Effector memory CD8-positive, alpha-beta T cell (primary cell): ENCODE measurements at regions not wholly inside any gene's neighbourhood (a gene's known extent, or its start where the extent isn't known, plus 50 kb on each side); places are given as distances from the start of the nearest gene placed in this dataset.
A peak's percentile ranks its signal among the peaks of the same experiment; 100 is the strongest.
"Not testable (repeated sequence)": the region's sequence is repeated elsewhere in the genome, so short reads cannot be mapped to it uniquely, and the experiment has no call there.

Source experiments
- ATAC-seq: fragments of 150-1000 bp; cut with Tn5 transposase; replicated peaks from 2 replicates; pipeline ENCODE4 v1.10.0; 2021; ENCODE audit warnings: mild to moderate bottlenecking, moderate library complexity
- DNase-seq, 3 experiments: peaks; one replicate each; pipeline ENCODE4 v3.0.0; 2021
- H3K27ac Mint-ChIP-seq, 2 donors: one replicate each; pipeline ENCODE4 v1.8.0; 2022; ENCODE audit warnings: mild to moderate bottlenecking in 2 of 2, mixed read lengths in 2 of 2, moderate library complexity in 2 of 2
- H3K27me3 Mint-ChIP-seq, 2 donors: one replicate each; pipeline ENCODE4 v1.8.0; 2022; ENCODE audit warnings: mixed read lengths in 2 of 2
- H3K36me3 Mint-ChIP-seq: one replicate; pipeline ENCODE4 v1.8.0; 2022; ENCODE audit warnings: mild to moderate bottlenecking, moderate library complexity, mixed read lengths; ENCODE audit not compliant: insufficient read depth
- H3K4me1 Mint-ChIP-seq, 2 donors: one replicate each; pipeline ENCODE4 v1.8.0; 2022; ENCODE audit warnings: low read depth in 2 of 2, mixed read lengths in 2 of 2
- H3K4me3 Mint-ChIP-seq, 2 donors: one replicate each; pipeline ENCODE4 v1.8.0; 2022; ENCODE audit warnings: mild to moderate bottlenecking in 2 of 2, mixed read lengths in 2 of 2, moderate library complexity in 2 of 2
- H3K9me3 Mint-ChIP-seq, 2 donors: one replicate each; pipeline ENCODE4 v1.8.0; 2022; ENCODE audit warnings: mixed read lengths in 2 of 2

GRCh38 chr3:23726811-23727548 lies 78.8 kb upstream of the UBE2E1 start:
- H3K4me3 Mint-ChIP-seq = no peak overlapping the region
- peaks cover 2% of the 10 kb centered on the region for H3K36me3 Mint-ChIP-seq
- peak overlapping the region; percentile 33 to 38 for H3K27ac Mint-ChIP-seq
- no peaks in the 10 kb centered on the region for H3K27me3 Mint-ChIP-seq
- no peaks in the 10 kb centered on the region for H3K9me3 Mint-ChIP-seq
- peaks cover 7 to 8% of the 10 kb centered on the region in 2 donors for H3K4me1 Mint-ChIP-seq
- DNase-seq = no peak
- peak; percentile 39 for ATAC-seq

GRCh38 chr3:23728601-23729117 lies 77.1 kb upstream of the UBE2E1 start:
- H3K4me3 Mint-ChIP-seq = no peak overlapping the region
- no peaks in the 10 kb centered on the region for H3K27me3 Mint-ChIP-seq
- no peaks in the 10 kb centered on the region for H3K9me3 Mint-ChIP-seq
- DNase-seq (no peak), ATAC-seq (no peak)
- H3K27ac Mint-ChIP-seq = no peak overlapping the region
- peaks cover 2% of the 10 kb centered on the region for H3K36me3 Mint-ChIP-seq
- peaks cover 7 to 8% of the 10 kb centered on the region in 2 donors for H3K4me1 Mint-ChIP-seq

- DNase-seq, H3K9me3 Mint-ChIP-seq, H3K27ac Mint-ChIP-seq, H3K4me1 Mint-ChIP-seq, H3K36me3 Mint-ChIP-seq, H3K4me3 Mint-ChIP-seq, H3K27me3 Mint-ChIP-seq, ATAC-seq: not testable (repeated sequence)
These were observed 76.4 kb upstream of the UBE2E1 start for GRCh38 chr3:23729362-23729761.

- no peak overlapping the region for H3K27ac Mint-ChIP-seq
- H3K4me1 Mint-ChIP-seq = no peaks in the 10 kb centered on the region
- H3K27me3 Mint-ChIP-seq = no peaks in the 10 kb centered on the region
- H3K9me3 Mint-ChIP-seq = no peaks in the 10 kb centered on the region
- H3K36me3 Mint-ChIP-seq = peaks cover 2% of the 10 kb centered on the region
- DNase-seq (no peak), ATAC-seq (no peak)
- H3K4me3 Mint-ChIP-seq = no peak overlapping the region
These were observed 71.3 kb upstream of the UBE2E1 start for GRCh38 chr3:23734481-23734880.

GRCh38 chr3:23735062-23735461 lies 70.7 kb upstream of the UBE2E1 start:
- Mint-ChIP-seq H3K4me1 (no peaks in the 10 kb centered on the region), H3K27ac (no peak overlapping the region), H3K4me3 (no peak overlapping the region), H3K9me3 (no peaks in the 10 kb centered on the region), H3K27me3 (no peaks in the 10 kb centered on the region), H3K36me3 (no peaks in the 10 kb centered on the region)
- ATAC-seq (no peak), DNase-seq (no peak)

- Mint-ChIP-seq H3K27ac (no peak overlapping the region), H3K4me1 (peaks cover 3 to 4% of the 10 kb centered on the region in 2 donors), H3K4me3 (no peak overlapping the region), H3K27me3 (no peaks in the 10 kb centered on the region), H3K9me3 (no peaks in the 10 kb centered on the region), H3K36me3 (no peaks in the 10 kb centered on the region)
- DNase-seq = no peak
- ATAC-seq = no peak
These were observed 70.0 kb upstream of the UBE2E1 start for GRCh38 chr3:23735535-23736326.

GRCh38 chr3:23738944-23739343 lies 66.8 kb upstream of the UBE2E1 start:
- DNase-seq (no peak), ATAC-seq (no peak)
- Mint-ChIP-seq H3K4me1 (peaks cover 8% of the 10 kb centered on the region in 2 donors), H3K27me3 (peaks cover 0 to 5% of the 10 kb centered on the region in 2 donors), H3K4me3 (no peak overlapping the region), H3K9me3 (no peaks in the 10 kb centered on the region), H3K27ac (no peak overlapping the region), H3K36me3 (no peaks in the 10 kb centered on the region)

GRCh38 chr3:23739536-23739935 lies 66.2 kb upstream of the UBE2E1 start:
- no peak for DNase-seq
- Mint-ChIP-seq H3K9me3 (no peaks in the 10 kb centered on the region), H3K36me3 (no peaks in the 10 kb centered on the region), H3K27ac (no peak overlapping the region), H3K4me1 (peaks cover 8% of the 10 kb centered on the region in 2 donors), H3K4me3 (no peak overlapping the region), H3K27me3 (peaks cover 0 to 11% of the 10 kb centered on the region in 2 donors)
- ATAC-seq = no peak

GRCh38 chr3:23740517-23740965 lies 65.2 kb upstream of the UBE2E1 start:
- peaks cover 0 to 16% of the 10 kb centered on the region in 2 donors for H3K27me3 Mint-ChIP-seq
- no peak overlapping the region for H3K4me3 Mint-ChIP-seq
- H3K27ac Mint-ChIP-seq = peak overlapping the region; percentile 9 to 59
- ATAC-seq (peak; percentile 52), DNase-seq (no peak)
- H3K9me3 Mint-ChIP-seq = no peaks in the 10 kb centered on the region
- no peaks in the 10 kb centered on the region for H3K36me3 Mint-ChIP-seq
- H3K4me1 Mint-ChIP-seq = peaks cover 8% of the 10 kb centered on the region in 2 donors

GRCh38 chr3:23741036-23741706 lies 64.6 kb upstream of the UBE2E1 start:
- Mint-ChIP-seq H3K27ac (peak overlapping the region; percentile 9 to 59), H3K4me1 (peaks cover 8% of the 10 kb centered on the region in 2 donors), H3K36me3 (no peaks in the 10 kb centered on the region), H3K4me3 (no peak overlapping the region), H3K27me3 (peaks cover 0 to 16% of the 10 kb centered on the region in 2 donors), H3K9me3 (no peaks in the 10 kb centered on the region)
- ATAC-seq = no peak
- no peak for DNase-seq

- H3K4me1 Mint-ChIP-seq = peaks cover 8% of the 10 kb centered on the region in 2 donors
- no peak for DNase-seq
- no peak overlapping the region for H3K4me3 Mint-ChIP-seq
- H3K27ac Mint-ChIP-seq = no peak overlapping the region
- no peak for ATAC-seq
- H3K9me3 Mint-ChIP-seq = no peaks in the 10 kb centered on the region
- H3K36me3 Mint-ChIP-seq = no peaks in the 10 kb centered on the region
- H3K27me3 Mint-ChIP-seq = peaks cover 0 to 16% of the 10 kb centered on the region in 2 donors
These were observed 62.5 kb upstream of the UBE2E1 start for GRCh38 chr3:23743141-23743784.

- no peak for ATAC-seq
- Mint-ChIP-seq H3K36me3 (no peaks in the 10 kb centered on the region), H3K9me3 (no peaks in the 10 kb centered on the region), H3K27me3 (peaks cover 0 to 23% of the 10 kb centered on the region in 2 donors), H3K27ac (no peak overlapping the region), H3K4me3 (no peak overlapping the region), H3K4me1 (no peaks in the 10 kb centered on the region)
- DNase-seq = no peak
These were observed 59.3 kb upstream of the UBE2E1 start for GRCh38 chr3:23746441-23746840.

- Mint-ChIP-seq H3K4me1 (no peaks in the 10 kb centered on the region), H3K4me3 (no peak overlapping the region), H3K27ac (no peak overlapping the region), H3K36me3 (no peaks in the 10 kb centered on the region), H3K9me3 (no peaks in the 10 kb centered on the region), H3K27me3 (peaks cover 0 to 23% of the 10 kb centered on the region in 2 donors)
- no peak for DNase-seq
- no peak for ATAC-seq
These were observed 57.9 kb upstream of the UBE2E1 start for GRCh38 chr3:23747841-23748240.
